KBM-7 (cell line): ENCODE measurements at regions not wholly inside any gene's neighbourhood (a gene's known extent, or its start where the extent isn't known, plus 50 kb on each side); places are given as distances from the start of the nearest gene placed in this dataset.

Experiments
- DNase-seq: peaks from one replicate; pipeline ENCODE4 v3.0.0-alpha.2; 2015
- in situ Hi-C: fragments of 300-500 bp; cut with MboI; formaldehyde crosslinking; loops from 2 replicates; pipeline ENCODE4 v1.14.3; 2020; ENCODE audit warnings: low sequenced_read_pairs, low pct_unique_long_range_greater_than_20kb, mixed read lengths

GRCh38 chr7:8371742-8372141, 61.7 kb upstream of the NXPH1 start:
- no peak for DNase-seq
- in situ Hi-C loops: no loop called here

DNA sequence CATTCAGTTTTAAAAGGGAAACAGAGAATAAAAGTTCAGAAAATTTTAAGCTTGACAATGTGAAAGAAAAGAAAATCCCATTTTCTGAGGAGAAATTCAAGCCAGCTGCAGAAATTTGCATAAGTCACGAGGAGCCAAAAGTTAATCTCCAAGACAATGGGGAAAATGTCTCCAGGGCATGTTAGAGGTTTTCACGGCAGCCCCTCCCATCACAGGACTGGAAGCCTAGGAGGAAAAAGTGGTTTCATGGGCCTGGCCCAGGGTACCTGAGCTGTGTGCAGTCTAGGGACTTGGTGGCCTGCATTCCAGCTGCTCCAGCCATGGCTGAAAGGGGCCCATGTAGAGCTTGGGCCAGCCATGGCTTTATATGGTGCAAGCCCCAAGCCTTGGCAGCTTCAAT, 59.6 kb upstream of the NXPH1 start:
- DNase-seq: no peak
- in situ Hi-C loops: no loop called here

- in situ Hi-C loops: no loop called here
- no peak for DNase-seq
Measured at GRCh38 chr7:8378349-8379019, 54.9 kb upstream of the NXPH1 start.

GRCh38 chr7:8379264-8379663, 54.1 kb upstream of the NXPH1 start:
- no peak for DNase-seq
- in situ Hi-C loops: no loop called here

DNA sequence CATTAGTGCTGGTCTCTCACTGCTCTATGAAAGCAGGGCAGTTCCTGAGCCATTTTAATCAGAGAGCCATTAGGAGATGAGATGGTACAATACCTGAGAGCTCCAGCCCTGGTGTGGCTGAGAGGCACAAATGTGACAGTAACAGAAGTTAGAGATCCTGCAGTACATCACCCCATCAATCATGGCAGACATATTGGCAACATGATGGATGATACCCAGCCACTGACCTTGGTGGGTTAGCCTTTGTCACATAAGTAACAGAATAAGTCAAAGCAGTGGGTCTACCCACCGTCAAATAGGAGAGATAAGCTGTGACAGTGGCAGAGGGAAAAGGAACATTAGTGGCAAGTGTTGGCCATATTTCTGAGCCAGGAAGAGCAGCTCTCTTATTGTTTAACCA, 53.3 kb upstream of the NXPH1 start:
- in situ Hi-C loops: no loop called here
- DNase-seq: no peak

DNA sequence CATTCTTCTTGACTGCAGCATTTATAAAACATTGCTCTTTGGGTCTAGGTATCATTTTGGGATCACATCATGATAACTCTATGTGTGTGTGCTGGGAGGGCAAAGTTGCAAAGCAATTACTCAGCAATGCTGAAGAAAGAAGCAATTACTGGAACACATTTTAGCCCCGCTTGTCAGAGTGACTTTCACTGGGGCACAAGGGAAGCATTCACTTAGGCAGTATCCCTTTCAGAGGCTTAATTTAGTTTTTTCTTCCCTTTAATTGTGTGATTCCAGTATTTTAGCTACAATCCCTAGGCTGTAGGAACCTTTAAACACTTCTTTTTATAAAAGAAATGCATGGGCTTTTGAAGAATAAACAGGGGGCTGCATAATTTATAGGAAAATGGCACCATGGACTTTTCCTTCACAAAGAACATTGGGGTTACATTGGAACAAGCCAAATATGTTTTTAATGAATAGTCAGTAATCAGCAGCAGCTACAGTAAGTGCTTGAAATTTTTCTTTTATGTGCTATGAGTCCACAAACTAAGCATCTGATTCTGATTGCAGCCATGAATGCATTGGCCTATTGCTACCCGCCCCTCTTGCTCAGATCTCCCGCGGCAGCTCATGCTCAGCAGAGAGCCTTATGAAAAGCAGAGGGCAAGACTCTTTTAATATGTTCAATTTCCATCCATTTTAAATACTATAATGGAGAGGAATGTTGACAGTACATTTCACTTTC, 51.2 kb upstream of the NXPH1 start:
- no peak for DNase-seq
- in situ Hi-C loops: no loop called here
